Activated CD8-positive, alpha-beta memory T cell treated with anti-CD3 and anti-CD28 coated beads for 4 hours (primary cell): ENCODE measurements at regions not wholly inside any gene's neighbourhood (a gene's known extent, or its start where the extent isn't known, plus 50 kb on each side); places are given as distances from the start of the nearest gene placed in this dataset.

Source experiments
- DNase-seq, 2 donors: peaks; one replicate each; pipeline ENCODE4 v3.0.0-alpha.2; 2020; ENCODE audit warnings: low read depth in 2 of 2

DNA sequence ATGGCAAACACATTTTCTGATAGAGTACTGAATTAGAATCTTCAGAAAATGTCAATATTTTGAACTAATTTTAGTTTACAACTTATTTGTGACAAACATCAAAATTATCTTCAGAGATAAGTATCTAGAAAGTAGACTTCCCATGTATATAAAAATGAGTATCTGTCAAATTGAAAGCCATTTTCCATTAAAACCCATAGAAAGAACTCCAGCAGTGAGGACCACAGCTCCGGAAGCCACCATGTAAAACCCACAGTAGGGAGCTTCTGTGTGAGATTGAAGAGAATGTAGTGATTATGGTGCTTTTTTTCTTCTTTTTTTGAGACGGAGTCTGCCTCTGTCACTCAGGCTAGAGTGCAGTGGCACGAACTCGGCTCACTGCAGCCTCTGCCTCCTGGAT is 687.0 kb downstream of the TYW1 start:
- DNase-seq: no peak

DNA sequence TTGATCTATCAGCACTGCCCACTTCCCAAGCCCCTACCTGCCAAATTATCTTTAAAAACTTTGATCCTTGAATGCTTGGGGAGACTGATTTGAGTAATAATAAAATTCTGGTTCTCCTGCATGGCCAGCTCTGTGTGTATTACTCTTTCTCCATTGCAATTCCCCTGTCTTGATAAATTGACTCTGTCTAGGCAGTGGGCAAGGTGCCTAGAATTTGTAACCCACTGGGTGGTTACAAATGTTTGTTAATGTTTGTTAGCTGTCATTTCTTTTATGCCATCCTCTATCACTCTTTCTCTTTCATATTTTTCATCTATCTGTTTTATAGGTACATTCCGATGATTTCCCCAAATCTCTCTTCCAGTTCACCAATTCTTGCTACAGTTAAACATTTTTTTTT is 694.1 kb downstream of the TYW1 start:
- DNase-seq: no peak

DNA sequence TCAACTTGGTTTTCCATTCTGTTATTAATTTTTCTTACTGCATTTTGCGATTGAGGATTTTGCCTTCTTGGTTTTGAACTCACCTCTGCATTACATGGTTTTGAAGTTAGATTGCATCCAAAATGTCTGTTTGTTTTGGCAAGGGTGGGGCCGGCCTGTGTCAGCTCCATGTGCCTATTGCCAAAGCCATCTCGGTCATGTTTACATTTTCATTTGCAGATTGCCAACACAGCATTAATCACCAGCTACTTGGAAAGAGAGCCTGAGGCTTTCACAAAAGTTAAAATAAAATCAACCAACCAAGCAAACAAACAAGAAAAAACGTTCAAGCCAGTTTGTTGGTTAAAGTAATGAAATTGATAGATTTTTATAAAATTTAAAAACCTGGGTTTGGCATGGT is 695.8 kb downstream of the TYW1 start:
- no peak for DNase-seq

DNA sequence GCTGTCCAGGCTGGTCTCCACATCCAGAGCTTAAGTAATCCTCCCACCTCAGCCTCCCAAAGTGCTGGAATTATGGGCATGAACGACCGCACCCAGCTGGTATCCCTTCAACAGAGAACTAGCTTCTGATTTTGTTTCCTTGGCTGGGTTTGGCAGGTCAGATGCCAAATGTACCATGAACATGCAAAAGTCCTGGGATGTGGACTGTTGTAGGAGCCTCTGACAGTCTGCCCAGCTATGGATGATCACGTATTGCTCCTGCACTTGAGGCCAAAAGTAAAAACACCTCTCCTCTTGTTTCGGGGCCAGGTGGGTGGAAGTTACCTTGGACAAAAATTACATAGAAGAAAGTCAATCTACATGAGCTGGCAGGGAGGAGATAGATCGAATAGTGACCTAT is 699.5 kb downstream of the TYW1 start:
- DNase-seq: no peak

DNA sequence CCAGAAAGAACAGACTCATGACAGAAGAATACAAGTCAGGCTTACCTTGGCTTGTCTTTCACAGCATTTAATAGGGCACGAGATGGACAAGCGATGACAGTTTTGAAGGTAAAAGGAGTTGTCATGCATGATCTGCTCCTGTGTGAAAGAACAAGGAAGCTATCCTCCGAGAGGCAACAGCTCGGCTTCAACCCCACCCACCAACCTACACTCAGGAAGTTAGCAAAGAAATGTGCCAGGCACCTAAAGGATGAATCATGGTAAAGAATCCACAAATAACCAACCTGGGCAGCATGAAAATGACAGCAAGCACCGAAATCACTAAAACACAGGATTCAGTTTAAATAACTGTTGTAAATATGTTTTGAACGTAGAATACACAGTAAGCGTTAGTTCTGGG is 700.2 kb downstream of the TYW1 start:
- DNase-seq: no peak

DNA sequence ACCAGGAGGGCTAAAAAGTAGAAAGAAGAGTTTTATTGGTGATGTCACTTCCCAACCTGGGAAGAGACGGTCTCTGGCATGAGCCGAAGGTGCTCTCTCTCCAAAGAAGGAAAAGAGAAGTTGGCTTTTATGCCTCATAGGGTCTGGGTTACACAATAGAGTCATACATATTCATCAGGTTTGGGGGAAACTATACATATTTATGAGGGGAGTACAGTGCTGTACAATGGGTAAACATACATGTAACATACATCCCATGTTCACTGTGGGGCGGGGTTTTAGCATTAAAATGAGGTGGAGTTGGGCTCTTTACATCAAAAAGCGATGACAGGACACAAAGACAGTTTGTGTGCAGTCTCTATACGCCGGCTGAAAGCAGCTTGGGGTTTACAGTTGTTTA is 701.7 kb downstream of the TYW1 start:
- no peak for DNase-seq

DNA sequence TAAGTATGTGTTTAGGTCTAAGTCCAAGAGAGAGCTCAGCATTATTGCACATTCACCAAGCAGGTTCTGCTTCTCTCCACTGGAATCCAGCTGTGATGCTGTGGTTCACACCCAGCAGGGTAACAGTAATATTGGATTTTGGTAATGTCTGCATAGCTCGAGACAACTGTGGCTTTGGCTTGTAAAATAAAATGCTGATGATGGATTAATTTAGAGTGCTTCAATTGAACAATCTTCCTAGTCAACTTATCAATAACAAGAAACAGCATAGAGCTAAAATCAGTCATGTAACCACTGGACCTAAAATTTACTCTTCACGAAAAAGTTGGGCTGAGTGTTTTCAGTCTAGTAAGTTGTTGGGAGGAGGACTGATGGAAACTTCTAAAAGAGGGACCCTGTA is 709.2 kb downstream of the TYW1 start:
- no peak for DNase-seq

DNA sequence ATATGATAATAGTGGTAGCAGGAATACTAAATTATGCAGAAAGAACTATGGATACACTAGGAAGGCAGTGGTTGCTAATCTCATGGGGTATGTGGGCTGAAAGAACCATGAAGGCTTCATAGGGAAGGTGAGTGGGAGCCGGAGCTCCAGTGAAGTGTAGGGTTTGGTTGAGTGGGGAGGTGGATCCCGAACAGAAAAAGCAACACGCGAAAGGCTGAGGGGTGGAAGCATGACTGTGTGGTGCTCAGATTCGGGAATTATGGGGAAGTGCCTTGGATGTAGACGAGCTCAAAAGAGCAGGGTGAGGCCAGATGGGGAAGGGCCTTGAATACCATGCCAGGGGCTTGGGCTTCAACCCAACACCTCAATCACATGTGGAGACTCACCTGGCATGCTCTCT is 715.1 kb downstream of the TYW1 start:
- no peak for DNase-seq

DNA sequence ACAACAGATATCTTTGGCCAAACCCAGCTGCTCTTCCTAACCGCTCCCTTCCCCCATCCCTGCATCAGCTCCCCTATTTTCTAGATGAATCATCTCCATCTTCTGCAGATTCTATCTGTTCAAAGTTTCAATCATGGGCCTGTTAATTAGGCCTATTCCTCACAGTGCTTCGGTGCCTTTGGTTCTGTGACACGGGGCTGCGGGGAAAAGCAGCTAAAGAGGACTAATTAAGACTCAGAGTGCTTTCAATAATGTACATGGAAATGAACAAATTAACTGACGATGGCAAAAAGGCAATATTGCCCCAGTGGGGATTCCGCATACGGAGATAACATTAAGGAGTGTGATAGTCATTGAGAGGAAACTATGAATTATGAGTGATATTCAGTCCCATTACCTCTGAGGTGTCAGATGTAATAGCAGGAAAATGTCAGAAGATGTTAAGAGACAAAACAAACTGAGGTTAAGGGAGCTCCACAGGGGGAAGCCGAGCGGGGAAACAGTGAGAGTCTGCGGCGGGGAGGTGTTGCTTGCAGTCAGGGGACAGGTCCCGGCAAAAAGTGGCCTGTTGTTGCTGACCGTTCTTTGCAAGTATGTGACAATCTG is 716.9 kb downstream of the TYW1 start:
- DNase-seq: no peak

DNA sequence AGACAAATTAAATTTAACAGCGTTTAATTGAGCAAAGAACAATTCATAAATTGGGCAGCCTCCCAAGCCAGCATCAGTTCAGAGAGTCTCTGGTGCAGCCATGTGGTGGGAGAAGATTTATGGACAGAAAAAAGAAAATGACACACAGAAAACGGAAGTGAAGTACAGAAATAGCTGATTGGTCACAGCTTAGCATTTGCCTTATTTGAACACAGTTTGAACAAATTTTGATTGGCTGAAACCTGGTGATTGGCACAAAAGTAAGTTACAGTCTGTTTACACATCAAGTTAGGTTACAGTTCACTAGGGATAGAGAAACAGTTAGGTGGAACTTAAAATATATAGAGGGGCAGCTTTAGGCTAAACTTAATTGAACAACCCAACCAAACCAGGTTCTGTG is 720.1 kb downstream of the TYW1 start:
- DNase-seq: no peak

DNA sequence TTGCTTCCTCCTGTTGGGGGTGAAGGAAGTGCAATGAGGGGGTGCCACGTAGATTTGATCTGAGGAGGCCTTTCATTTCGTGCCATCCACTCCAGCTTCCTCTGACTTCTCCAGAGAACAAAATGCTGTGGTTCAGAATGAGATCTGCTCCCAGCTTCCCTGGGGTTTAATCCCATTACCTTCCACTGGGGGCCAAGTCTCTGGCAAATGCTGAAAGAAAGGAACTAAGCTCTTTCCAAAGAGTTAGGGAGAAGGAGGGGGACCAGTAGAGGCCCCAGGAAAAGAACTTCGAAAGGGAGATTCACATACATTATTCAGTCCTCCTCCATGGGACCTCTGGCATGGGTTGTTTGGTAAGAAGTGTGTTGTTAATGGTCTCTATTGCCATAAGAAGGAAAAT is 727.0 kb downstream of the TYW1 start:
- DNase-seq: no peak

DNA sequence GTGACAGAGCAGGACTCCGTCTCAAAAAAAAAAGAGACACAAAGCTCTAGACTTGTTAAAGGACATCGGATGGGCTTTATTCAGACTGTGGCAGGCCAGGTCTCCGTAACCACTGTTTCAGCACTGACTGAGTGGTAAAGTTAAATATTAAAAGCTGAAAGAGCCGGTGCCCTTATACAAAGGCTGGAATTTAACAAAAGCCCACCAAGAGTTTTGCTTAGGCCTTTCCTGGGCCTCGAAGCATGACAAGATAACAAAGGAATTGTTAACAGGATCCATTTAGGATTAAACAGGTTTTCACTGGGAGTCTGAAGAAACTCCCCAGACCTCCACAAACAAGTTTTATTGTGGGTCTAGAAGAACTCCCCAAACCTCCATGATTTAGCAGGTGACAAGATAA is 727.8 kb downstream of the TYW1 start:
- no peak for DNase-seq

DNA sequence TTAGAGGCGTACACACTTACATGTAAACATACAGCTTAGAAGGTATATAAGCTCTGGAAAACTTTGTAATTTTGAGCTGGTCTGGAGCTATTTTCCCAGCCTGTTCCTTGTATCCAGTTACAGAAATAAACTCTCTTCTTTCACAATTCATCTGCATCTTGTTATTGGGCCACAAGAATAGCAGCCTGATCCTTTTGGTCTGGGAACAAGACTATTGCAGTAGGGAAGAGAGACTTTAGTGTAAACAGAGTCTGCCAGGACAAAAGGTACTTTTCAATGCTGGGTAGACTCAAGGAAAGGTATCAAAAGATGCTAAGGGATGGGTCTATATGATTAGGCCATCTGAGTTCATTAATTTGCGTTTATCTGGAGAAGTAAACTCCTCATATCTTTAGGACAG is 728.3 kb downstream of the TYW1 start:
- no peak for DNase-seq

DNA sequence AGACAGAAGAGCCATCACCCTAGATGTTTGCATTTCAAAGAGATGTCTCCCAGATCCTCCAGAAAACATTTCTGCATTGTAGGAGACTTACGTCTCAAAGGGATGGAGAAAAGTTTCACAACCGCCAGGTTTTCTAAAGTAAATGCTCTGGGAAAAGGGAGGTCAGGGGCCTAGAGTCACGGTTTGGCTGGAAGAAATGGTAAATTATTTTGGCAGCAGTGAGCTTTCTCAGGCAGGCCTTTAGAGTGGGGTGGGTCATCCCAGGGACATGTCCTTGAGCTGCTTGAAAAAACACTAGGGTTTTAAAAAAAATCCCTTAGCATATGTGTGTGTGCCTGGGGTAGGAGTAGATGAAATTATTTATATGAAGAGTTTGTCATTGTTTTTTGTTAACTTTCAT is 728.8 kb downstream of the TYW1 start:
- DNase-seq: no peak

DNA sequence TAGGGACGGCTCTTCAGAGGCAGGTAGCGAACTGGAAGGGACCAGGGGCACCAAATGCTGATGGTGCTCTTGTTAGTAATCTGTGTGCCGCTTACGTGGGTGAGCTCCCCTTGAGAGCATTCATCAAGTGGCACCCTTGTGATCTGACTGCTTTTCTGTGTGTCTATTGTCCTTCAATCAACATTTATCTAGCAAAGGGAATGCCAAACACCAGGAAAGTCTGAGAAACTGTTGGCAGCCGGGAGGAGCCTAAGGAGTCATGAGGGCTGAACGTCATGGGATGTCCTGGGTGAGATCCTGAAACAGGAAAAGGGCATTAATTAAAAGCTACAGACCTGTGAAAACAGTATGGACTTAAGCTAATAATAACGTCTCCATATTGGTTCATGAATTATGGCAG is 733.1 kb downstream of the TYW1 start:
- DNase-seq: no peak

DNA sequence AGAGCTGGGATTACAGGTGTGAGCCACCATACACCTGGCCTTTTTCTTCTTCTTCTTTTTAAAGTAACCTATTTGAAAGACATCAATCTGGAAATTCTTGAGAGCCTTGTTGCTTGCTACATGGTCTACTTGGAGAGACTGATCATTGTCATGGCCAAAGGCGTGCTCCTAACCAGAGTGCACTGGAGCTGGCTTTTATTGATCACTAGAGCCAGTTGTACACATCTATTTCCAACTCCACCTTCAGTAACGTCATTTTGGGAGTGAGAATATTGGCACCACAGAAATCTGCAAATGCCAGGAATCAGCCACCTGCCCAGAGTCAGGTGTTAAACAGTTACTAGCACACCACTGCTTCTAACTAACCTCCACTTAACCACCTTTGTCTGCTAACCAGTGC is 735.1 kb downstream of the TYW1 start:
- DNase-seq: no peak

DNA sequence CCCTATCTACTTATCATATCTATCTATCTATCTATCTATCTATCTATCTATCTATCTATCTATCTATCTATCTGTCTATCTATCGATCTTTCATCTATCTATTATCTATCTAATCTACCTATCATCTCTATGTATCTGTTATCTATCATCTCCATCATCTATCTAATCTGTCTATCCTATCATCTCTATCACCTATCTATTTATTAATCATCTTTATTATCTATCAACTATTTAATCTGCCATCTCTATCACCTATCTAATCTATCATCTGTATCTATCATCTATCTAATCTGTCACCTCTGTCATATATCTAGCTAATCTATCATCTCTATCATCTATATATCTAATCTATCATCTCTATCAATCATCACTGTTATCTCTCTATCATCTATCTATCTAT is 736.3 kb downstream of the TYW1 start:
- no peak for DNase-seq

DNA sequence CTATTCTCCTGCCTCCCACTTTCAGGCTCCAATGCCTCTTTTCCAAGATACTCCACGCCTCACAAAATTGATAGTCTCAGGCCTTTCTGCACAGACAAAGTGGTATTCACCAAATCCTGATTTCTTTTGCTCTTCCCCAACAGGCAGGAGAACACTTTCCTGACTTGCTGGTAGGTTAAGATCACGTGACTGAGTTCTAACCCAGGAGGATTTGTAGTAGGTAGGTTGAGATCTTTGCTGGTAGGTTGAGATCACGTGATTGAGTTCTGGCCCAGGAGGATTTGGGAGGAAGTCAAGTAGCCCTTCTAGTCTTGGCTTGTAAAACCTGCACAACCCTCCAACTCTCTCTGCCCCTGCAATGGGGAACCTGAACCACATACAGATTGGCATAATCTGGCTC is 741.5 kb downstream of the TYW1 start:
- DNase-seq: no peak

DNA sequence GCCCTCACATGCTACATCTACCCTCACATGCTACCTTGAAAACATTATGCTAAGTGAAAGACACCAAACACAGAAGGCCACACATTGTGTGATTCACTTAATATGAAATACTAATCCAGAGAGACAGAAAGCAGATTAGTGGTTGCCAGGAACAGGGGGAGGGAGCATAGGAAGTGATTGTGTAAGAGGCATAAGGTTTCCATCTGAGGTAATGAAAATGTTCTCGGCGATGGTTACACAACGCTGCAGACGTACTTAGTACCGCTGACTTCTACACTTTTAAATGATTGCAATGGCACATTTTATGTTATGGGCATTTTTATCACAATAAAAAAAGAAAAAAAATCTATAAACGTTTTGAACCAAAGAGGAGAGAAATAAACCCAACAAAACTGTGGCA is 742.3 kb downstream of the TYW1 start:
- DNase-seq: no peak

DNA sequence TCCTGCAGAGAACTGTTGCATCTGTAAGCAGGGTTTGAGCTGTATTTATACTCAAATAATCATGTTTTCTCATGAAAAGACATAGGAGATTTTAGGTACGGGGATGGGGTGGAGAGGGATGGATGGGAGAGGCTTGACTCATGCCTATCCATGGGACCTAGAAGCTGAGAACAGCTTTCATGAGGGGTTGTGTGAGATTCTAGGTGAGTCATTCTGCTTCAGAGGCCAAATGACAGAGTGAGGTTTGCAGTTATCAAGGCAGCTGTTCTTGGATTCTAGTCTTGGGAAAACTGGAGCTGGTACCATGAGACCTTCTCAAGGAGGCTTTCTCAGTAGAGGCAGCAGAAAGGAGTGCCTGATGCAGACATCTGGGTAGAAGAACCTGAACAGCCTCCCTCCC is 746.9 kb downstream of the TYW1 start:
- DNase-seq: no peak

DNA sequence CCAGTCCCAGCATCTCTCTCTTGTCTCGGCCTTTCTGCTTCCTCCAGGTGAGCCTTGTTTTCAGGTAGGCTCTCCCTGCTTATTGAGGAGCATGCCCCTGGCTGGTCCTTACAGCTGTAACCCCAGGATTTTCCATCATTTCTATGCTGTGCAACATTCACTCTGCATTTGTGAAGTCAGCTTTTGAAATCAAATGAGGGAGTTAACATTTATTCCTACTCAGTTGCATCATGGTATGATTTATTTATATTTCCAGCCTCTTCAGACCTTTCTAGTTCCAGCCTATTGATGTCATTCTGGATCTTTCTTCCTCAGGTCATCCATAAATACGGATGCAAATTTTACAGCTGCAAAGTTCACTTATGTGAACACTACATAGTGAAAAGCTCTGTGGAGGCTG is 755.6 kb downstream of the TYW1 start:
- DNase-seq: no peak

DNA sequence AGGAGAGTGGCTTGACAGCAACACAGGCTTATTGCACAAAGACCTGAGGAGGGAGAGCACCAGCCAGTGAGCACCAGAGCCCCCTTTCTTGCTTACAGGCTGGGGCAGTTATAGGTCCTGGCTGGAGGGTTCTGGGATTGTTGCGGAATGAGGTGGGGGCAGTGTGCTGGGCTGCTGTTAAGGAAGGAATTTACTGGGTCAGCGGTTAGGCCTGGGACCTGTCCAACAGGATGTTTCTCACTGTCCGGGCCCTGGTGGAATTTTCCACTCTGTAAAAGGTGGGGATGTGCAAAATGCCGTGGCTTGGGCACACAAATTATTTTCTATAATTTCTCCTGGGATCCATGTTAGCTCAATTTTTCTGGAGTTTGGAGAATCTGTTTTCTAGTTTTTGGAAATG is 757.3 kb downstream of the TYW1 start:
- no peak for DNase-seq

DNA sequence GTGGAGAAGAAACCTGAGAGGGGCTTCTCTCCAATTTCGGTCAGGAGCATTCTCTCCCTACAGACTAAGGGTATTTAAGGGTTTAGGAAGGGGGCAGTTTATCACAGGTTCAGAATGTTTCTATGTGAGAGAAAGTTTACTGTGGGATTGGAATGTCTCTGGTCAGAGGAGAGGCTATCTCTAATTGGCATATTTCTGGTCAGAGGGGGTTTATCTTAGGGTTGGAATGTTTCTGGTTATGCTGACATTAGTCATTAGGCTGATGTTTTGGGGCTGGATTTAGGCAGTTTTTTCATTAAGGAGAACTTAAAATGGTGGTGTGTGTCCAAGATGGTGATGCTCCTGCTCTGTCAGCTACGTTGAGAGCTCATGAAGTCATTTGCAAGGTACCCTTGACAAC is 758.0 kb downstream of the TYW1 start:
- no peak for DNase-seq

DNA sequence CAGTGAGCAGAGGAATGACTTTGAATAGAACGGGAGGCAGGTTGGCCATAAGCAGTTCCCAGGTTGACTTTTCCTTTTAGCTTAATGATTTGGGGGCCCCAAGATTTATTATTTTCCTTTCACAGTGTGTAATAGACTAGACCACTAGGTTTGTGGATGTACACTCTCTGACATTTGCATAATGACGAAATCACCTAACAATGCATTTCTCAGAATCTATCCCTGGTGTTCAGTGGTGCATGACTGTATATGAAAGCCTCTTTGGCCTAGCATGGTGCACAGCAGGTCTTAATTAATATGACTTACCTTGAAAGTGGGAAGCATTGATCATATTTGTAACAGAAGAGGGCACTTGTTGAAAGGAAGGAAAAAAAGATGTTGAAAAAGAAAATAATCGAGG is 761.9 kb downstream of the TYW1 start:
- no peak for DNase-seq

DNA sequence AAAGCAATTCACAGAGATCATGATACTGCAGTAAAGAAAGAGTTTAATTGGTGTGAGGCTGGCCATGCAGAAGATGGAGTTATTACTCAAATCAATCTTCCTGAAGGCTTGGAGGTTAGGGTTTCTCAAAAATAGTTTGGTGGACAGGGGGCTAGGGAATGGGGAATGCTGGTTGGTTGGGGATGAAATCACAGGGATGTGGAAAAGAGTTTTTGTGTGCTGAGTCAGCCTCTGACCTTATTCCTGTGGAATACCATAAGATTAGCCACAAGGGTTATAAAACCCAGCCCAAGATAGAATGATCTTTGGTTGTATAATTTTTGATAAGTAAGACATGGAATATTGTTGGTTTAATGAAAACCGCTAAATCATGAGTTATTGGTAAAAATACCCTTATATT is 764.3 kb downstream of the TYW1 start:
- no peak for DNase-seq
